HG02938 (cell line): ENCODE measurements at regions not wholly inside any gene's neighbourhood (a gene's known extent, or its start where the extent isn't known, plus 50 kb on each side); places are given as distances from the start of the nearest gene placed in this dataset.
A peak's percentile ranks its signal among the peaks of the same experiment; 100 is the strongest.
"Not testable (repeated sequence)": the region's sequence is repeated elsewhere in the genome, so short reads cannot be mapped to it uniquely, and the experiment has no call there.

ENCODE experiments used
- ATAC-seq: cut with Tn5 transposase; IDR thresholded peaks from one replicate; pipeline ENCODE4 v1.9.1; 2021; ENCODE audit warnings: mild to moderate bottlenecking, moderate library complexity; ENCODE audit not compliant: unreplicated experiment

DNA sequence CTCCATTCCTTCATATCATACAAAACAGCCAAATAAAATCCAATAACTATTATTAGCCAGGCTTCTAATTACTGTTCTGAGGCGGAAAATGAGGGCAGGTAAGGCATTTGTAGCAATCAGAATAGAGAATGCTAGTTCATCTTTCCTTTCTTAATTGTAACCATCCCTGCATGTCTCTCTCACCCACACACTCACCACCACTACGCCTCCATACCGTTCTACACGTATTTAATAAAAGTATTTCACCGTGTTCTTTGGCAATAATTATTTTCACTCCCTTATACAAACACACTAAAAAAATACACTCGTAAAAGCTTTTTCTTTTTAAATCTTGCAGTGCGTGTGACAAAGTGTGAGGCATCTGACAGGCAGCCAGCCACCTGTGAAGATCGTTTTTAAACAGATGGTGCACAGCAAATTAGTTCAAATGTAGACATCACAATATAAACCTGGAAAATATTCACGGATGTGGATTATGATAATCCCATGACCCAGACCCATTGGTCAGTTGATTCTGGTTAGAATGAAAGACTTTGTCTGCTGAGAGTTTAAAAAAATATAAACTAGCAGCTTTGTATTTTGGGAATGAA, 653.6 kb downstream of the REEP3 start:
- ATAC-seq: no peak

DNA sequence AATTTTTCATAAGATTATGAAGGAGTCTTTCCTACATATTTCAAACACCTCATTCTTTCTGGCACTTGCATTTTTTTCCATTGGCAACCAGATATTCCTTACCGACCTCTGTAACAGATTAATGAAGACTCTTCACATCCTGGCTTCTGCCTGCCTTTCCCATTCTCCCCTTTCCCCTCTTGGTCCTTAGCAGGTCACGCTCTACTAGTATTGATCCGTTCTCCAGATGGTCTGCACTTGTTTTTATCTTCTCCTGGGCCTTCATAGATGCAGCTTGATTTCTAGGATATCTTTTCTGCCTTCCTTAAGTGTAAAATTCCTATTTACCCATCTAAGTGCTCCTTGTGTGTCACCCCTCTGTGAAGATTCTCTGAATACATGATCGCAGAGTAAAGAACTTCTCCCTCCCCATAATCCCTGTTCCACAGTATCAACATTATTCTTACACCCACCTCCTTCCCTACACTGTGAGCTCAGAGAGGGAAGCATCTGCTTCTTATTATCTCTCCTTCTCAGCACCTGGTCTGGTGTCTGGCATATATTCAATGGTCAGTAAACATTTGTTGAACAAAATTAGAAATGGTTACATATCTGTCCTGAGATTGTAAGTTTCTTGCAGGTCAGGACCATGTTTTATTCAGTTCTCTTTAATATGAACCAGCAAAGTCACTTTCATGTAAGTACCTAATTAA, 654.2 kb downstream of the REEP3 start:
- no peak for ATAC-seq

DNA sequence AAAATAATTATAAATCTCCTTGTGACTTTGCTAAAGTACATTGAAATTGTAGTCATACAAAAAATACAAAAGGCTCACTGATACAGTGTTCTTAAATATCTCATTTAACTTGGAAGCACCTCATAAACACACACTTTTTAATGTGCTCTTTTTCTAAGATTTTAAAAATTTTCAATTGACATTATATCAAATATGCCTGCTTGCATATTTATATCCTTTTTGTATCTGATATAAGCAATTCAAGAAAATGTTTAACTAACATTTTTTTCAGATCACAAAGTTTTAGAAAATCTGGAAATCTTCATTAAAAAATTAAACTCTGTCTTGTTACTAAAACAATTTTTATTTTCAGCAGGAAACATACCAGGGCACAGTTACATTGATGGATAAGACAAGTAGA, 661.5 kb downstream of the REEP3 start:
- ATAC-seq: no peak

DNA sequence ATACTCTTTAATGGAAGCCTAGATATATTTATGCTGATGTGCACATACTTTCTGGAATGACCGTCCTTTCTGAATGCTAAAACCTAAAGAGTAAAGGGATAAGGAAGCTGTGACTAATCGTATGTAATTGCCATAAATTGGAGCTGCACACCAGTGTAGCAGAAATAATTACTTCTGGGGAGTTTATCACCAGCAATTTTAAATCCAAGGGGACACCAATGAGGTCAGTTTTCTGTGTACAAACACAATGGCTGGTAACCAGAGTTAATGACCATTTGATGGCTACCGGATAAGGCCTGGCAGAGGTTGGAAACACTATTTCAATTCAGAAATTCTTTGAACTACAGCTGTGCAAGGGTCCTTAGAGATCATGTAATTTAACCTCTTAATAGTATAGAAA, 670.1 kb downstream of the REEP3 start:
- no peak for ATAC-seq

DNA sequence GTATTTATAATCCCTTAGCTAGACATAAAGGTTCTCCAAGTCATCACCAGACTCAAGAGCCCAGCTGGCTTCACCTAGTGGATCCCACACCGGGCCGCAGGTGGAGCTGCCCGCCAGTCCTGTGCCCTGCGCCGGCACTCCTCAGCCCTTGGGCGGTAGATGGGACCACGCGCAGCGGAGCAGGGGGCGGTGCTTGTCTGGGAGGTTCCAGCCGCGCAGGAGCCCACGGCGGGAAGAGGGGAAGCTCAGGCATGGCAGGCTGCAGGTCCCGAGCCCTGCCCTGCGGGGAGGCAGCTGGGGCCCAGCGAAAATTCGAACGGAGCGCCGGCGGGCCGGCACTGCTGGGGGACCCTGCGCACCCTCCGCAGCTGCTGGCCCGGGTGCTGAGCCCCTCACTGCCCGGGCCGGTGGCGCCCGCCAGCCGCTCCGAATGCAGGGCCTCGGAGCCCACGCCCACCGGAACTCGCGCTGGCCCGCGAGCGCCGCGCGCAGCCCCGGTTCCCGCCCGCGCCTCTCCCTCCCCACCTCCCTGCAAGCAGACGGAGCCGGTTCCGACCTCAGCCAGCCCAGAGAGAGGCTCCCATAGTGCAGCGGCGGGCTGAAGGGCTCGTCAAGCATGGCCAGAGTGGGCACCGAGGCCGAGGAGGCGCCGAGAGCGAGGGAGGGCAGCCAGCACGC, 675.6 kb downstream of the REEP3 start:
- no peak for ATAC-seq

DNA sequence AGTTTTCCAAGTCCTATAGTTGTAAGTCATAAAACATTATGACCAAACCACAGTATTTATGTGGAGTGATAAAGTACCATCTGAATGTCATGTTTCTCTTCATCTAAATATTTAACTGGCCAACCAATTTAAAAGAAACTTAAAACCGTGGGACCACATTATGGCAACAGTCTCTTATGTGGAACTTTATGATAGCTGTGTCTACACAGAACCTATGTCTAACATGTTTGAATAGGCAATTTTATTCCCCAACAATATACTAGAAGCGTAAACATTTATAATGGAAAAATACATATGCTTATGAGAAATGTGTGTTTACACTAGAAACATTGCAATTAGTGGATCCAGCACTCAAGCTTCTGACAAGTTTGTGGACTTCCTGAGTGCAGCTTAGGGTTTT, 680.7 kb downstream of the REEP3 start:
- no peak for ATAC-seq

DNA sequence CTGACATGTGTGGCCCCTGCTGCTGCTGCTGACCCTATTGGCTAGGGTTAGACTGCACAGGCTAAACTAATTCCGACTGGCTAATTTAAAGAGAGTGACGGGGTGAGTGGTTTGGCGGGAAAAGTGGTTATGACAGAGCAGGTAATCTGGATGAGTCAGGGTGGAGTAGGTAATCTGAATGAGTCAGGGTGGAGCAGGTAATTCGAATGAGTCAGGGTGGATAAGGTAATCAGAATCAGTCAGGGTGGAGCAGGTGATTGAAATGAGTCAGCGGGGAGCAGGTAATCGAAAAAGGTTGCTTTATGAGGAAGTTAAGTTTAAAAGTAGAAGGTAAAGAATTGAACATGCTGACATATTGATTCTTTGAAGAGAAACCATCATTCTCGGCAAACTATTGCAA, 683.3 kb downstream of the REEP3 start:
- ATAC-seq: not testable (repeated sequence)

DNA sequence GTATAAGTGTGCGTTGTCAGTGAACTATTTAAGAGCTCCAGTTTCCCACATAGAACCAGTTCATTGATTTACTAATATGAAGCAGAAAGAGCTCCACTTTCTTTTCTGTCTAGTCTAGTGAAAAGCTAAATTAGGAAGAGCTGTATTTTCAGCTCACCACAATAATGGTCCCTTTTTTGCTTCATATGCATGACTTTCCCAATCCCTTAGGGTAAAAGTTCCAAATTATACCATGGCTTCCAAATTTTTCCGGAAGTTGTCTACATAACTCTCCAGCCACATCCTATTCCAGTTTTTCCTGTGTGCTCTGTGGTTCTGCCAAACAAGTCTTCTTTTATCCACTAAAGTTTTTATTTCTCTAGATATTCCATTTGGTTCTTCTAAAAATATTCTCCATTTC, 685.2 kb downstream of the REEP3 start:
- no peak for ATAC-seq

DNA sequence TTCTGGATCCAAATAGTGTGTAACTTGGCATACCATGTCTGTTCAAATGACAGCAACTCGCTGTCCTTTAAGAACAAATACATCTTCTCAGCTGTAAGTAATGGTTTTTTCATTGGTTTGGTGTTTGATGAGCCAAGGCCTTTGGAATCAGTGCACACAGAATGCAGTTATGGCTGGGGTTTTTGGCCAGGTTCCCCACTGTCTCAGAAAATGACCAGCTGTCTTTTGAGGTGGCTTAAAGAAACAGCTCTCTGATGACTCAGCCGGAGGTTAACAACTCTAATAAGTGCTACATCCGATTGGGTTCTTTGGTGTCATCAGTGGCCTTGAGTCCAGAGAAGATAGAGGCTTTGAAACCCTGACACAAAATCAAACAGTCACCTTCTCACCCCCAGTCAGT, 688.4 kb downstream of the REEP3 start:
- no peak for ATAC-seq

DNA sequence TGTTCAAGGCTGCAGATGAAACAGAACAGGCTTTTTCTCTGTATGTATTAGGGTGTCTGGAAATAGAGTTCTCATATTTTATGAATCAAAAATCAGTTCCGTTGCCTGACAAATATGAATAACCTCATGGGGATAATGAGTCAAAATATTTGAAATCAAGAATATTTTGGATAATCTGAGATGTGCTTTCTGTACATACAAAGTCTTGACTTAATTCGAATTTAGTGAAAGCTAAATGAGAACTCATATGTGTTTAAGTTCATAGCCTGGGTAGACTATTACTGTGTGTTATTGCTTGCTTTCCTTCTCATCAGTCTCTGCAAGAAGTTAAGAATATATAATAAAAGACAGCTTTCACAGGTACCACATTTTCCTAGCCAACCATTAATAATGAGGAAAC, 689.0 kb downstream of the REEP3 start:
- no peak for ATAC-seq

DNA sequence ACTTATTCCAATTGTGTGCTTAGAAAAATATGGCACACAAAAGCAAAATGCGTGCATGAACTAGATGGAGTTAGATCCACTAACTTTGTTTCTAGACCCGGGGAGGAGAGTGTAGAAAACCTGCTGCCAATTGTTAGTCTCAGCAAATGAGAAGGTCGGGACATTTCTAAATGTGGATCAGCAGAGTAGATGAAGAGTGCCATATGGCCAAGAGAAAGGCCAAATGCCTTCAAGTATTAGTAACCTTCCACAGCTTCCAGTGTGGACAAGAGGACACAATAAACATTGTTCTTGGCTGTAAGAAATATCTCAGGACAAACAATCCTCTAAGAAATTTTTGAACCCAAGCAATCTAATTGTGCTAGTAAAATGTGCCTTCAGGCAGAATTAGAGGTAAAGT, 690.3 kb downstream of the REEP3 start:
- ATAC-seq: no peak

DNA sequence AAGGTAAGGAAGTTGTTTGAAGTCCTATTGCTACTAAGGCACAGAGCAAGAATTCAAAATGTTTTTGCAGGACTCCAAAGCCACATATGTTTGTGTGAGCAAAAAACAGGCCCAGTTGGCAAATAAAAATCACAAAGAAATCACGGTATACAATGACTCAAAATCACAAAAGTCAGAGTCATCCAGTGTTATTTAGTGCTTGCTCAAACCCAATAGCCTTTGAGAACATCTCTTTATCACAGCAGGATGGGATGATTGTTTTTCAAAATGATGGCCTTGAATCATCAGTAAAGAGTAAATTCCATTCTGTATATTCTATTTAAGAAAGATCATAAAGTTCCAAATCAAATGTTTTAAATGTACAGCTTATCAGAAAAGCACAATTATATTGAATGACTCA, 693.9 kb downstream of the REEP3 start:
- no peak for ATAC-seq

DNA sequence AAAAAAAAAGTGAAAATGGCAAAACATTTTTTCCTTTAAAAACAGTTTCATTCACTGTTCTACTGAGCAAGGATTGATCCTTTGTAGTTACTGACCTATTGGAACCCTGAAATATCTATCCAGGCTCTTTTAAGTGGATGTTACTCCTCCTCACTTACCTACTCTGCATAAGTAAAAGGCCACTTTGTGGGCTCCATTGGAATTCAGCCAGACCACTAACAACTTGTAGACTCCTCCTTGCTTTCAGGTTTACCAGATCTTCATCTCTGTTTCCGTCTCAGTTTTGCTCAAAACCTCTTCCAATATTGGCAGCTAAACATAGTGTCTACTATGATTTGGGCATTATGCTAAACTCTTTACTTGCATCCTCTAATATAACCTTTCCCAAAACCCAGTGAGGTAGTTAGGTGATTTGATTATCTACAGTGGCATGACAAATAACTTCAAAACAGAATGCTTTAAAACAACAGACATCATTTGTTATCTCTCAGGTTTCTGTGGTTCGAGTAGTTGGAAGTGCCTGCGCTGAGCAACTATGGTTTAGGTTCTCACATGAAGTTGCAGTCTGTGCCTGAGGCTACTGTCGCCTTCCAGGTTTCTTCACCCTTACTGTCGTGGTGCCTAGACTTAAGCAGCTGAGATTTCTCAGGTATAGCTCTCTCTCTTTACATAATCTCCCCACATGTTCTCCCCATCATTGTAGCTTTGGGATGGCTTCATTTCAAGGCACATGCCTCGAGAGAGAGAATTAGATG, 698.2 kb downstream of the REEP3 start:
- ATAC-seq: no peak

DNA sequence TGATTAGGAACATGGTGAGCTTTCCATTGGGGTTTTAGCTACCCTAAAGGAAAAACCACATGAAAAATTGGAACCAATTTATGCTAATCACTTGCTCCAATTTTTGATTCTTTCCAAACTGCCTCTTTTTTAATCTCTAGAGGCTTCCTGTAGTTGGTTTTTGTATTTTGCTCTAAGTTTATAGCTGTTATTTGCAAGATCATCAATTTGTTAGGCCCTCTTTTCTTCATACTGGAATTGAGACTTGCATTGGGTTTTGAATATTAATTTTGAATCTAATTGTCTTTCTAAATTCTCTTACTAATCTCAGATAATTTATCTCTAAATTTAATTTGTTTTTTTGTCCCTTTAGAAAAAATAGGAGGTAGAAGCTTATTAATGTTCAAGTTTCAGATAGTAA, 713.3 kb downstream of the REEP3 start:
- ATAC-seq: no peak

DNA sequence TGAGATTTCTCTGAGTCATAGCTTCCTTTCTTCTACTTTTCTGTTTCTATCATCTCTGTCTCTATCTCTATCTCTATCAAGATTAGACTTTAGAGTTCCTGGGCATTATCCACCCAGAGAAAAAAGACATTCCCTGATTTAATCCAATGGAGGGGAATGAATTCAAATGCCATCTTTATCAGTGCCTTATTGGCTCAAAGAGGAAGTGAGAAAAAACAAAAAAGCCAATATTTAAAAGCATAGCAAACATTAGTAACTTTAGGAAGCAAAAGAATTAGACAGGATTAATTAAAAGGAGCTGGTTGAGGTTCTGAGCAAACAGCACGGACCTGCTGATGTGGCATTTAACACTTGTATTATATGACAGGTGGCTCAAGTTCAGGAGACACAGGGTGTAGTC, 736.5 kb downstream of the REEP3 start:
- ATAC-seq: no peak

DNA sequence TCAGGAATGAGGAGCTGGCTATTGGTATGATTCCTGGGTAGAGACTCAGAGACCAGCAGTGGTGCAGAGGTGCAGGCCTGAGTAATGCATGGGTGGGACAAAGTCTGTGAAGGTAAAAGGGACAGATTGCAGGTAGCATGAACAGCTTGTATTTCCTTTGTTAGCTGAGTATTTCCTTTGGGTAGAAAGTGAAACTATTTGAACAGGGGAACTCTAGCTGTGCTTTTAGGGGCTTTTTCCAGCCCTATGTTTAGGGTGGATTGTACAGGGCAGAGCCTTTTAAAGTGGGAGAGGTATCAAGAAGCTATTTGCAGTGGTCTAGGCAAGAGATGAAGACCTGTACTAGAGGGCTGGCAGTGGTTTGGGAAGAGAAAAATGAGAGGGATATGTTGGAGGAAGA, 739.9 kb downstream of the REEP3 start:
- peak; percentile 70 for ATAC-seq

DNA sequence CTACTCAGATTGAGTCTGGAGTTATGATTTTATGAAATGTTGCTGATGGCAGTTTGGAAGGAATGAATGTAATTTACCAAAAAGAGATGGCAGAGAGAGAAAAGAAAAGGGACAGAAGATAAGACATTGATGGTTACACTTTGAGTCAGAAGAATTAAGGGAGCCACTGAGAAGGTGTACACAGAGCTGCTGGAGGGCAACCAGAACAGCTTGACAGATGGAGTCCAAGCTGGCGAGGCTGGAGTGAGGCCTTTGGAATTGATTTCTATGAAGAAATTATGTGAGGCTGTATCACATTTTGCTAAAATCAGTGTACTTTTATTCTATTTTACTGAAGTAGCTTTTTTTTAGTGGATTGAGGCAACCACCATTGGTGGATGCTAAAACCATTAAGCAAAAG, 740.5 kb downstream of the REEP3 start:
- no peak for ATAC-seq

DNA sequence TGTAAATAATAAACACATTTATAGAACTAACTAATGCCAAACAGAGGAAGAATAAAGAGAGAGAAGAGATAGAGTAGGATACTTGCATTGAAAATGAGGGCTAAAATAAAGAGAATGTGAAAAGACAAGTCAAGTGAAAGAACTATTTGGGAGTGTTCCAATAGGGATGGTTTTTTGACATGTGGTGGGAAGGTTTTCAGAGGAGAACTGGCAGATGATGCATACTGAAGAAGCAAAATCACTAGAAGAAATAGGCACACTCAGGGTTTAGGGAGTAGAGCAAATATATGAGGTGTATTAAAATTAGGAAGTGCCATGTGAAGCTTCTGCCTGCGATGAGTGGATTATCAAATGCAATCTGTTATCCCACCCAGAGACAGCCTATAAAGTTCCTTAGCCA, 744.8 kb downstream of the REEP3 start:
- no peak for ATAC-seq

DNA sequence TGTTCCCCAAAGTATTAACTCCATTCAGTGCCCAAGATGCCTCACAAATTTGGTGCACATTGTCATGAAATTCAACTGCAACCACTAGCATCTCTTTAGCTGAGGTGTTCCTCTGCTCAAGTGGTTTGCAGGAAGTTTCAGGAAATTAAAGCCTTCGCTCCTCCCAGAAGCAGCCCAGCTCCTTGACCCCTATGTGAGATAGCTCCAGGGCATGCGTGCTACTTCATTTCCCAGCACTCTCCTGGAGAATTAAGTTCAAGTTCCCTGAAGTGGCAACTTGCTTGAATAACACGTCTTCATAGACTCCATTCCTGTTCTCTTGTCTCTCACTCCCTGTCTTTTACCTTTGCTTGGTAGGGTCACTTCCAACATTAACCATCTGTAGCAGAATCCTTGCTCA, 750.3 kb downstream of the REEP3 start:
- no peak for ATAC-seq

DNA sequence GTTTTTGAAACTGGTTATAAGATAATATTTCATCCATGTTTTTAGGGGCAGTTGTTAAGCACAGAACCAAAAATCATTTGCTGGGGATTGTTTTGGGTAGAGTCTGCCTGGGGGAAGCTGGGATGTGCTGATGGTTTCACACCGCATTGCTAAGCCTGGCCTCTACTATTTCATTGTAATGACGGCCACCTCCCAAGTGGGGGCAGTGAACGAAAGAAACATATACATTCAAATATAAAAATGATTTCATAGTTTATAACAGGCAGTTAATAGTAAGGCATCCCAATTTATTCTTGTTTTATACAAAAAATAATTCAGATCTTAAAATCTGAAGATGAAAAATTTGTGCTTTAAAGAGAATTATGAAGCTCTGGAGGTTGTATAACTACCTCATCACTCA, 750.8 kb downstream of the REEP3 start:
- ATAC-seq: no peak

DNA sequence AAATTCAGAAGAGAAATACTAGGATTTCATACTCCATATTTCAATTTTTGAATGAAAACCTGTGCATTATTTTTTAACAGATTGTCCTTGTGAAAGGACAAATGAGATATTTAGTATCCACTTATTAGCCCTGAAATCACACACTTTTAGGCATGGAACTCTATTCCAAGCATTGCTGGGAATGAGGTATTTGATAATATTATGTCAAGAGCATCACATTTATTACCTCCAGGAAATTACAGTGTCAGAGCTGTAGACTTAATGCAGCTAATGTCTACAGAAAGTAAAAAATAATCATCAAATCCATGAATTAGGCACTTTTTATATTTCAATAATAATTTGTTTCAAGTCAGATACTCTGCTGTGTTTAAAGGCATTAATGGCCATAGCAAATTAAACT, 753.8 kb downstream of the REEP3 start:
- ATAC-seq: no peak

DNA sequence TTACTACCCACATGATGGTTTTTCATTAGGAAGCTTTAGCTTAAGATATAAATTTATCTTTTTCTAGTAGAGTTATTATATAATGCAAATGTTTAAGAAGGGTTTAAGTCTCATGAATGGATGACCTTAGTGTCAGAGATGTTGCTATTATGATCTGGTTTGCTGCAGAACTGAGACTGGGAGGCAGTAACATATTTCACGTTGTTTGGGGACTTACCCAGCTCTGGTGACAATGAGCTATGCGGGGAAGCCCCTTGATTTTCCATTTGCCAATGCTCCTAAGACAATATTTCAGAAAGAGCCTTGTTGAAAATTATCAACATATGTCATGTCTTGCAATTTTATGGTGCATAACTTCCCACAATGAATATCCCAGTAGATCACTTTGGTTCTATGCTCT, 754.6 kb downstream of the REEP3 start:
- peak; percentile 58 for ATAC-seq
